ENCODE measurements at regions not wholly inside any gene's neighbourhood (a gene's known extent, or its start where the extent isn't known, plus 50 kb on each side); places are given as distances from the start of the nearest gene placed in this dataset.

DNA sequence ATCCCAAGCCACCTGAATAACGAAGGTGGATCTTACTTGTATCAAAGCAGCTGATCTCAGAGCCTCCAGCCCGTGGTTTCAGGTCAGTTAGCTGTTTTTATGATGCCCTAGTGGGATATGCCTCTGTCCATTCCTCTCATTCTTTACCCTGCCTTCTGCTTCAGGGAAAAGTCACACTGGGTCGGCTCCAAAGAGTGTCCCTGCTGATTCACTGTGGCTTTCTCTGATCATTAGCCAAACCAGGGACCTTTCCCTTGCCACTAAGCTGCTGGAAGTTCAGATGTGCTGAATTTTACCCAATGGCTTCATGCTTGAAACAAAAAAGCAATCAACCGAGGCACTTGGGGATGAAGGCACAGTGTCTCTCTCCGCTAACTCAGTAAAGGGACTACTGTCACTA is 170.2 kb upstream of the SALL1 start:
- Mint-ChIP-seq H3K27me3 (peaks cover 4% of the 10 kb centered on the region), H3K36me3 (ENCODE audit: low read depth) (no peaks in the 10 kb centered on the region), H3K27ac (no peak overlapping the region)

DNA sequence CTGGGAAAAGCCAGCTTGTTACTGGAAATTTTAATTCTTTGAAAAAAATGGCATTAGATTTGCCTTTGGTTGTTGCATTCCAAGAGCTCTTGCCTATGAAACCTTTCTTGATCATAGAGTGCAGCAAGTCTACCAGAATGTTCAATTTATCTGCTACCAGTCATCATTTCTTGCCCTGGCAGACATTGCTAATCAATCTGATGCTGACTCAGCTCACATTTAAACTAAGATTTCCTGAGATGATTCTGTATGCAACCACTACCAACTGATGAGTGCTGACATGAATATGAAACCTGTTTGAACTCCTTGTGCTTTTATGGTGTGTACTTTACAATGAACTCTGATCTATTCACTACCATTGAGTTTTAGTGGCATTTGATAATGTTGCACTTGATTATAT is 166.5 kb upstream of the SALL1 start:
- DNase-seq = no peak
- CTCF ChIA-PET = no interaction called here
- no peak overlapping the region for H3K27ac Mint-ChIP-seq
- H3K4me1 ChIP-seq (ENCODE audit: insufficient read depth, low read length) = no peaks in the 10 kb centered on the region
- POLR2A ChIA-PET = no interaction called here
- H3K36me3 ChIP-seq (ENCODE audit: insufficient read depth, low read length) = no peaks in the 10 kb centered on the region
- peaks cover 9% of the 10 kb centered on the region for H3K9me3 Mint-ChIP-seq
- H3K27me3 ChIP-seq (ENCODE audit: control insufficient read depth in 1 of 2, insufficient read depth in 2 of 2, low read length in 2 of 2) = no peaks in the 10 kb centered on the region
- no peak overlapping the region for H3K4me3 ChIP-seq (ENCODE audit: low read length)
- H3K27me3 Mint-ChIP-seq = no peaks in the 10 kb centered on the region
- TF ChIP-seq, protein P1, sequence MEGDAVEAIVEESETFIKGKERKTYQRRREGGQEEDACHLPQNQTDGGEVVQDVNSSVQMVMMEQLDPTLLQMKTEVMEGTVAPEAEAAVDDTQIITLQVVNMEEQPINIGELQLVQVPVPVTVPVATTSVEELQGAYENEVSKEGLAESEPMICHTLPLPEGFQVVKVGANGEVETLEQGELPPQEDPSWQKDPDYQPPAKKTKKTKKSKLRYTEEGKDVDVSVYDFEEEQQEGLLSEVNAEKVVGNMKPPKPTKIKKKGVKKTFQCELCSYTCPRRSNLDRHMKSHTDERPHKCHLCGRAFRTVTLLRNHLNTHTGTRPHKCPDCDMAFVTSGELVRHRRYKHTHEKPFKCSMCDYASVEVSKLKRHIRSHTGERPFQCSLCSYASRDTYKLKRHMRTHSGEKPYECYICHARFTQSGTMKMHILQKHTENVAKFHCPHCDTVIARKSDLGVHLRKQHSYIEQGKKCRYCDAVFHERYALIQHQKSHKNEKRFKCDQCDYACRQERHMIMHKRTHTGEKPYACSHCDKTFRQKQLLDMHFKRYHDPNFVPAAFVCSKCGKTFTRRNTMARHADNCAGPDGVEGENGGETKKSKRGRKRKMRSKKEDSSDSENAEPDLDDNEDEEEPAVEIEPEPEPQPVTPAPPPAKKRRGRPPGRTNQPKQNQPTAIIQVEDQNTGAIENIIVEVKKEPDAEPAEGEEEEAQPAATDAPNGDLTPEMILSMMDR (IDR thresholded peaks at IDR 0.05) = no peak
- no peak overlapping the region for H3K27ac ChIP-seq (ENCODE audit: low read depth in 1 of 2, low read length in 2 of 2)
- intact Hi-C loops (cut with DNase I, micrococcal nuclease) = no loop called here
- H3K4me1 Mint-ChIP-seq (ENCODE audit: low read depth) = no peaks in the 10 kb centered on the region
- no peaks in the 10 kb centered on the region for H3K36me3 Mint-ChIP-seq (ENCODE audit: low read depth)
- ATAC-seq (ENCODE audit: poor library complexity) = no peak
- peaks cover 0 to 4% of the 10 kb centered on the region in 2 experiments for H3K9me3 ChIP-seq (ENCODE audit: control insufficient read depth in 1 of 2, insufficient read depth in 1 of 2, low read length in 2 of 2)
- no peak overlapping the region for H3K4me3 Mint-ChIP-seq

More for the DNA sequence above, 170.2 kb upstream of the SALL1 start:
- H3K27me3 ChIP-seq (ENCODE audit: control insufficient read depth in 1 of 2, insufficient read depth in 2 of 2, low read length in 2 of 2) = peaks cover 0 to 3% of the 10 kb centered on the region in 2 experiments
- H3K36me3 ChIP-seq (ENCODE audit: insufficient read depth, low read length) = no peaks in the 10 kb centered on the region
- H3K9me3 ChIP-seq (ENCODE audit: control insufficient read depth in 1 of 2, insufficient read depth in 1 of 2, low read length in 2 of 2) = peaks cover 0 to 4% of the 10 kb centered on the region in 2 experiments
- H3K27ac ChIP-seq (ENCODE audit: low read depth in 1 of 2, low read length in 2 of 2) = no peak overlapping the region
- no peaks in the 10 kb centered on the region for H3K4me1 Mint-ChIP-seq (ENCODE audit: low read depth)
- no peak overlapping the region for H3K4me3 ChIP-seq (ENCODE audit: low read length)
- H3K9me3 Mint-ChIP-seq = peaks cover 2% of the 10 kb centered on the region
- no peak overlapping the region for H3K4me3 Mint-ChIP-seq
- TF ChIP-seq, protein P1 (IDR thresholded peaks at IDR 0.05) = no peak
- no peaks in the 10 kb centered on the region for H3K4me1 ChIP-seq (ENCODE audit: insufficient read depth, low read length)
- no peak for DNase-seq
- no peak for ATAC-seq (ENCODE audit: poor library complexity)
- ChIA-PET CTCF (no interaction called here), POLR2A (no interaction called here)
- intact Hi-C loops (cut with DNase I, micrococcal nuclease) = no loop called here

DNA sequence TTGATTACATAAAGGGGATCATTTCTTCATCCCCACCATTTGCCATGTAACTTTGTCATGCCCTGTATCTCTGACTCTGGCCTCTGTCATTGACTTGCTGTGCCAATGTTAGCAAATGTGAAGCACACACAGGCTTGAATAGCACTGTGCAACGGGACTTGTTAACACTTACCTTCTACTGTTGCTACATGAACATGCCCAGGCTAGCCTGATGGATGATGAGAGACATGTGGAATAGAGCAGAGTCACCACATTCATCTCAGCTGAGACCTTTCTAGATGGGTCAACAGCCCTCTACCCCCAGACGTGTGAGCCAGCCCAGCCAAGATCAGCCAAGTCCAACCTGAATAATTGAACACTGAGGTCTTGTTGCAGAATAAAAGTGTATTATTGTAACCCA is 162.1 kb upstream of the SALL1 start:
- H3K36me3 ChIP-seq (ENCODE audit: insufficient read depth, low read length) = no peaks in the 10 kb centered on the region
- H3K27me3 ChIP-seq (ENCODE audit: control insufficient read depth in 1 of 2, insufficient read depth in 2 of 2, low read length in 2 of 2) = no peaks in the 10 kb centered on the region
- POLR2A ChIA-PET = no interaction called here
- no peak overlapping the region for H3K27ac Mint-ChIP-seq
- no peaks in the 10 kb centered on the region for H3K4me1 ChIP-seq (ENCODE audit: insufficient read depth, low read length)
- H3K36me3 Mint-ChIP-seq (ENCODE audit: low read depth) = no peaks in the 10 kb centered on the region
- DNase-seq = no peak
- TF ChIP-seq, protein P1 (IDR thresholded peaks at IDR 0.05) = no peak
- H3K4me3 ChIP-seq (ENCODE audit: low read length) = no peak overlapping the region
- H3K4me1 Mint-ChIP-seq (ENCODE audit: low read depth) = no peaks in the 10 kb centered on the region
- H3K27ac ChIP-seq (ENCODE audit: low read depth in 1 of 2, low read length in 2 of 2) = no peak overlapping the region
- no peaks in the 10 kb centered on the region for H3K27me3 Mint-ChIP-seq
- no peak overlapping the region for H3K4me3 Mint-ChIP-seq
- no peak for ATAC-seq (ENCODE audit: poor library complexity)
- CTCF ChIA-PET = no interaction called here
- H3K9me3 Mint-ChIP-seq = peaks cover 9% of the 10 kb centered on the region
- intact Hi-C loops (cut with DNase I, micrococcal nuclease) = no loop called here
- H3K9me3 ChIP-seq (ENCODE audit: control insufficient read depth in 1 of 2, insufficient read depth in 1 of 2, low read length in 2 of 2) = no peaks in the 10 kb centered on the region
